ENCODE measurements at regions not wholly inside any gene's neighbourhood (a gene's known extent, or its start where the extent isn't known, plus 50 kb on each side); places are given as distances from the start of the nearest gene placed in this dataset.

DNA sequence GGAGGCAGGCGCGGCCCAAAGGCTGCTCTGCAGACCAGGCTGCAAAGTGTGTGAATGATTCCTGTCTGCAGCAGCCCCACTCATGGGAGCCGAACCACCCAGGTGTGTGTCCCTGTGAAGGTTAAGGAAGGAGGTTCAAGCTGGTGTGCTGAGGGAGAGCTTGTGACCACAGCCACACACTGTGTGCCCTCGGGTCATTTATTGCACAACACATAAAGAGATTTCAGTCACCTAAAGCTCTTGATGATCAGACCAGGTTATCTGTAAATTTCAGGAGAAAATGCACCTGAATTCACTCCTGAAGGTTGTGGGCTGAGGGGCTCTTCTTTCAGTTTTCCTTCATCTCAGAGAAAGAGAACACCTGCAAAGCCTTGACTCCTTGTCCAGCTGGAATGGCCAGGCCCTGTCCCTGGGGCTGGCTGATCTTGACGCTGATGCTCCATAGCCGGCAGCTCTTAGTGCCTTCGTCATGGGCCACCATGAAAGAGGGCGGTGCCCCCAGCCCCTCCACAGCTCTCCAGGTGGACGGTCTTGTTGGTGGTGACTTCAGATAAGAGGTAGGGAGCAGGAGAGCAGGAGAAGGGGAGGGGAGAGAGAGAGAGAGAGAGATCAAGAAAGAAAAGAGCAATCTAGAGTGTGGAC lies 110.8 kb upstream of the C1QTNF9B start:
- WGBS = 87% methylated on average over 9 of the region's 9 CpGs
- H3K4me3 ChIP-seq (ENCODE audit: low read depth in 1 of 3, low read length in 3 of 3) = no peak overlapping the region
- no peaks in the 10 kb centered on the region for H3K9me3 ChIP-seq (ENCODE audit: control insufficient read depth in 4 of 4, low read length in 3 of 4)
- H3K4me1 ChIP-seq (ENCODE audit: control insufficient read depth in 4 of 4, insufficient read depth in 4 of 4, low read length in 3 of 4) = no peaks in the 10 kb centered on the region
- H3K27me3 ChIP-seq (ENCODE audit: control insufficient read depth in 4 of 4, insufficient read depth in 4 of 4, low read length in 3 of 4) = no peaks in the 10 kb centered on the region
- no peak overlapping the region for H3K27ac ChIP-seq (ENCODE audit: low read depth in 1 of 2, low read length in 2 of 2)
- H3K9ac ChIP-seq (ENCODE audit: low read depth in 1 of 2, low read length in 2 of 2) = no peak overlapping the region
- H3K36me3 ChIP-seq (ENCODE audit: control insufficient read depth in 4 of 4, insufficient read depth in 3 of 4, low read depth in 1 of 4, low read length in 3 of 4) = no peaks in the 10 kb centered on the region
- TF ChIP-seq SP1 (IDR thresholded peaks at IDR 0.05) (no peak), RAD21 (IDR thresholded peaks at IDR 0.05) (no peak), JUND (IDR thresholded peaks at IDR 0.05) (no peak), TAF1 (conservative IDR thresholded peaks at IDR 0.05) (no peak), YY1 (IDR thresholded peaks at IDR 0.05) (no peak), FOXA1 (IDR thresholded peaks at IDR 0.05) (no peak), GABPA (IDR thresholded peaks at IDR 0.05 in 1 of 2, conservative IDR thresholded peaks at IDR 0.05 in 1 of 2) (no peak)
- DNase-seq (ENCODE audit: low spot score) = no peak

- WGBS = 92% methylated on average over 3 of the region's 3 CpGs
Measured at GRCh38 chr13:24008679-24009078, 111.4 kb upstream of the C1QTNF9B start.

More at GRCh38 chr13:24008679-24009078, 111.4 kb upstream of the C1QTNF9B start:
- H3K4me1 ChIP-seq (ENCODE audit: control insufficient read depth in 4 of 4, insufficient read depth in 4 of 4, low read length in 3 of 4) = no peaks in the 10 kb centered on the region
- H3K4me3 ChIP-seq (ENCODE audit: low read depth in 1 of 3, low read length in 3 of 3) = no peak overlapping the region
- TF ChIP-seq SP1 (IDR thresholded peaks at IDR 0.05) (no peak), GABPA (IDR thresholded peaks at IDR 0.05 in 1 of 2, conservative IDR thresholded peaks at IDR 0.05 in 1 of 2) (no peak), ZBTB33 (IDR thresholded peaks at IDR 0.05) (no peak), HNF4G (IDR thresholded peaks at IDR 0.05) (no peak), FOXA2 (IDR thresholded peaks at IDR 0.05) (no peak), CTCF (IDR thresholded peaks at IDR 0.05; ENCODE audit: low read depth, low read length, missing input control) (no peak), JUND (IDR thresholded peaks at IDR 0.05) (no peak), RXRA (IDR thresholded peaks at IDR 0.05) (no peak), NR2F2 (IDR thresholded peaks at IDR 0.05) (no peak)
- TF ChIP-seq, protein P1, sequence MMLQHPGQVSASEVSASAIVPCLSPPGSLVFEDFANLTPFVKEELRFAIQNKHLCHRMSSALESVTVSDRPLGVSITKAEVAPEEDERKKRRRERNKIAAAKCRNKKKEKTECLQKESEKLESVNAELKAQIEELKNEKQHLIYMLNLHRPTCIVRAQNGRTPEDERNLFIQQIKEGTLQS (IDR thresholded peaks at IDR 0.05) = no peak
- H3K27ac ChIP-seq (ENCODE audit: low read depth in 1 of 2, low read length in 2 of 2) = no peak overlapping the region
- DNase-seq (ENCODE audit: low spot score) = no peak
- no peaks in the 10 kb centered on the region for H3K36me3 ChIP-seq (ENCODE audit: control insufficient read depth in 4 of 4, insufficient read depth in 3 of 4, low read depth in 1 of 4, low read length in 3 of 4)
- no peaks in the 10 kb centered on the region for H3K9me3 ChIP-seq (ENCODE audit: control insufficient read depth in 4 of 4, low read length in 3 of 4)
- no peaks in the 10 kb centered on the region for H3K27me3 ChIP-seq (ENCODE audit: control insufficient read depth in 4 of 4, insufficient read depth in 4 of 4, low read length in 3 of 4)
- no peak overlapping the region for H3K9ac ChIP-seq (ENCODE audit: low read depth in 1 of 2, low read length in 2 of 2)
